HepG2 (cell line): ENCODE measurements at regions not wholly inside any gene's neighbourhood (a gene's known extent, or its start where the extent isn't known, plus 50 kb on each side); places are given as distances from the start of the nearest gene placed in this dataset.

ENCODE experiments used
- BORCS8-MEF2B ChIP-seq: sonication (generic); formaldehyde crosslinking; IDR thresholded peaks from 2 replicates; pipeline ENCODE4 v1.8.0; 2022; ENCODE audit warnings: mild to moderate bottlenecking, missing genetic modification reagents
- CENPBD1 ChIP-seq: sonication (generic); formaldehyde crosslinking; IDR thresholded peaks from 2 replicates; pipeline ENCODE4 v1.8.0; 2022; ENCODE audit warnings: missing genetic modification reagents, low read depth, mild to moderate bottlenecking, borderline replicate concordance
- CREM ChIP-seq, 2 experiments: sonication (generic) in 1 of 2; formaldehyde crosslinking in 1 of 2; IDR thresholded peaks; 2 replicates each; pipeline versions ENCODE4 v1.4.0 to v1.6.1; 2016 to 2020; ENCODE audit warnings: antibody characterized with exemption in 1 of 2, mild to moderate bottlenecking in 1 of 2, missing genetic modification reagents in 1 of 2
- FLYWCH1 ChIP-seq: sonication (generic); formaldehyde crosslinking; IDR thresholded peaks from 2 replicates; pipeline ENCODE4 v1.8.1; 2023; ENCODE audit warnings: mild to moderate bottlenecking, missing genetic modification reagents
- FOXP4 ChIP-seq: sonication (generic); formaldehyde crosslinking; IDR thresholded peaks from 2 replicates; pipeline ENCODE4 v1.4.0; 2020; ENCODE audit warnings: missing genetic modification reagents
- HMG20B ChIP-seq: conservative IDR thresholded peaks from 2 replicates; pipeline ENCODE4 v1.6.1; 2016; ENCODE audit warnings: missing genetic modification reagents, missing compliant biosample characterization
- ISL2 ChIP-seq: sonication (generic); formaldehyde crosslinking; IDR thresholded peaks from 2 replicates; pipeline ENCODE4 v1.5.0; 2020; ENCODE audit warnings: missing genetic modification reagents
- SALL1 ChIP-seq: sonication (generic); formaldehyde crosslinking; IDR thresholded peaks from 2 replicates; pipeline ENCODE4 v1.8.0; 2022; ENCODE audit warnings: mild to moderate bottlenecking, missing genetic modification reagents
- SMAD3 ChIP-seq: sonication (generic); formaldehyde crosslinking; IDR thresholded peaks from 2 replicates; pipeline ENCODE4 v1.4.0; 2020; ENCODE audit warnings: missing genetic modification reagents
- SMC3 ChIP-seq: IDR thresholded peaks from 2 replicates; pipeline ENCODE4 v1.6.1; 2011; ENCODE audit warnings: low read length, improper control_type of control experiment
- TGIF2 ChIP-seq: IDR thresholded peaks from 2 replicates; pipeline ENCODE4 v1.6.1; 2016; ENCODE audit warnings: control low read depth, missing compliant biosample characterization
- TSC22D2 ChIP-seq: sonication (generic); formaldehyde crosslinking; IDR thresholded peaks from 2 replicates; pipeline ENCODE4 v1.5.1; 2020; ENCODE audit warnings: missing genetic modification reagents, mild to moderate bottlenecking, borderline replicate concordance
- USF2 ChIP-seq, 2 experiments: sonication (generic) in 1 of 2; formaldehyde crosslinking in 1 of 2; IDR thresholded peaks; 2 replicates each; pipeline versions ENCODE4 v1.5.1 to v1.6.1; 2011 to 2020; ENCODE audit warnings: borderline replicate concordance in 1 of 2, low read depth in 1 of 2, low read length in 1 of 2, mild to moderate bottlenecking in 1 of 2, missing genetic modification reagents in 1 of 2, moderate library complexity in 1 of 2
- ZBTB20 ChIP-seq: sonication (generic); formaldehyde crosslinking; IDR thresholded peaks from 2 replicates; pipeline ENCODE4 v1.8.1; 2023; ENCODE audit warnings: missing genetic modification reagents, low read depth, mild to moderate bottlenecking, borderline replicate concordance
- ZBTB7B ChIP-seq: sonication (generic); formaldehyde crosslinking; IDR thresholded peaks from 2 replicates; pipeline ENCODE4 v1.4.0; 2020; ENCODE audit warnings: missing genetic modification reagents
- ZMYM4 ChIP-seq: sonication (generic); formaldehyde crosslinking; IDR thresholded peaks from 2 replicates; pipeline ENCODE4 v1.8.1; 2023; ENCODE audit warnings: mild to moderate bottlenecking, missing genetic modification reagents
- ZNF598 ChIP-seq: sonication (generic); formaldehyde crosslinking; IDR thresholded peaks from 2 replicates; pipeline ENCODE4 v1.5.1; 2020; ENCODE audit warnings: mild to moderate bottlenecking, missing genetic modification reagents, borderline replicate concordance
- ZNF652 ChIP-seq: IDR thresholded peaks from 2 replicates; pipeline ENCODE4 v1.6.1; 2016; ENCODE audit warnings: low read depth, borderline replicate concordance
- ZXDC ChIP-seq: sonication (generic); formaldehyde crosslinking; IDR thresholded peaks from 2 replicates; pipeline ENCODE4 v1.5.0; 2020; ENCODE audit warnings: mild to moderate bottlenecking, missing genetic modification reagents

GRCh38 chr13:33992881-33993336, 175.0 kb downstream of the RFC3 start (continued):
- TF ChIP-seq CENPBD1 (CRISPR knock-in tag) (no peak), SALL1 (peak; percentile 10; the same call in 1 of the 2 replicates), ZBTB7B (no peak), ZBTB20 (CRISPR knock-in tag) (peak; percentile 74; the same call in 1 of the 2 replicates), TGIF2 (CRISPR knock-in tag) (no peak), ZNF598 (no peak), TSC22D2 (CRISPR knock-in tag) (no peak), ISL2 (CRISPR knock-in tag) (peak; percentile 52; the same call in 1 of the 2 replicates), SMC3 (peak; percentile 20; the same call in 1 of the 2 replicates), ZXDC (no peak), ZMYM4 (CRISPR knock-in tag) (peak; percentile 28; the same call in 1 of the 2 replicates), HMG20B (0 out of 2 replicates have a peak, but pooled peaks have one; percentile 27), FLYWCH1 (CRISPR knock-in tag) (no peak), ZNF652 (peak; percentile 98), FOXP4 (CRISPR knock-in tag) (peak; percentile 82), BORCS8-MEF2B (CRISPR knock-in tag) (no peak), SMAD3 (CRISPR knock-in tag) (peak; percentile 34; the same call in 1 of the 2 replicates), CREM (IDR thresholded peaks at IDR 0.05) (peak; percentile 39; the same call in 1 of the 2 replicates), CREM (CRISPR knock-in tag; IDR thresholded peaks at IDR 0.05) (no peak), USF2 (IDR thresholded peaks at IDR 0.05; ENCODE audit: low read depth, low read length) (no peak), USF2 (CRISPR knock-in tag; IDR thresholded peaks at IDR 0.05; ENCODE audit: borderline replicate concordance) (no peak)
